ENCODE measurements at regions not wholly inside any gene's neighbourhood (a gene's known extent, or its start where the extent isn't known, plus 50 kb on each side); places are given as distances from the start of the nearest gene placed in this dataset.

GRCh38 chr1:208682664-208683013, 438.5 kb upstream of the PLXNA2 start:
- WGBS, 3 donors, result 10 to 37% (median 17%) methylated on average over 2 of the region's 2 CpGs
- H3K4me3 ChIP-seq, result no peak overlapping the region
- DNase-seq, result no peak
- H3K36me3 ChIP-seq, result no peaks in the 10 kb centered on the region
- H3K9me3 ChIP-seq, result no peaks in the 10 kb centered on the region
- TF ChIP-seq, protein P1, sequence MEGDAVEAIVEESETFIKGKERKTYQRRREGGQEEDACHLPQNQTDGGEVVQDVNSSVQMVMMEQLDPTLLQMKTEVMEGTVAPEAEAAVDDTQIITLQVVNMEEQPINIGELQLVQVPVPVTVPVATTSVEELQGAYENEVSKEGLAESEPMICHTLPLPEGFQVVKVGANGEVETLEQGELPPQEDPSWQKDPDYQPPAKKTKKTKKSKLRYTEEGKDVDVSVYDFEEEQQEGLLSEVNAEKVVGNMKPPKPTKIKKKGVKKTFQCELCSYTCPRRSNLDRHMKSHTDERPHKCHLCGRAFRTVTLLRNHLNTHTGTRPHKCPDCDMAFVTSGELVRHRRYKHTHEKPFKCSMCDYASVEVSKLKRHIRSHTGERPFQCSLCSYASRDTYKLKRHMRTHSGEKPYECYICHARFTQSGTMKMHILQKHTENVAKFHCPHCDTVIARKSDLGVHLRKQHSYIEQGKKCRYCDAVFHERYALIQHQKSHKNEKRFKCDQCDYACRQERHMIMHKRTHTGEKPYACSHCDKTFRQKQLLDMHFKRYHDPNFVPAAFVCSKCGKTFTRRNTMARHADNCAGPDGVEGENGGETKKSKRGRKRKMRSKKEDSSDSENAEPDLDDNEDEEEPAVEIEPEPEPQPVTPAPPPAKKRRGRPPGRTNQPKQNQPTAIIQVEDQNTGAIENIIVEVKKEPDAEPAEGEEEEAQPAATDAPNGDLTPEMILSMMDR (IDR thresholded peaks at IDR 0.05), result no peak
- TF ChIP-seq POLR2A (IDR thresholded peaks at IDR 0.05), result no peak
- no peak for TF ChIP-seq EP300 (IDR thresholded peaks at IDR 0.05)
- H3K27me3 ChIP-seq, result no peaks in the 10 kb centered on the region
- H3K4me1 ChIP-seq (ENCODE audit: insufficient read depth), result no peaks in the 10 kb centered on the region
- H3K27ac ChIP-seq, result no peak overlapping the region
- intact Hi-C loops (cut with DNase I), result no loop called here

- Histone ChIP-seq H3K4me1 (ENCODE audit: insufficient read depth) (no peaks in the 10 kb centered on the region), H3K4me3 (no peak overlapping the region), H3K27me3 (no peaks in the 10 kb centered on the region), H3K36me3 (no peaks in the 10 kb centered on the region), H3K27ac (no peak overlapping the region), H3K9me3 (no peaks in the 10 kb centered on the region)
- TF ChIP-seq, protein P1 (IDR thresholded peaks at IDR 0.05), result no peak
- TF ChIP-seq EP300 (IDR thresholded peaks at IDR 0.05) (no peak), POLR2A (IDR thresholded peaks at IDR 0.05) (no peak)
- intact Hi-C loops (cut with DNase I), result no loop called here
- no peak for DNase-seq
These were observed 439.0 kb upstream of the PLXNA2 start for GRCh38 chr1:208683141-208683540.

GRCh38 chr1:208684192-208684591, 440.0 kb upstream of the PLXNA2 start:
- Histone ChIP-seq H3K9me3 (no peaks in the 10 kb centered on the region), H3K27ac (no peak overlapping the region), H3K4me3 (no peak overlapping the region), H3K4me1 (ENCODE audit: insufficient read depth) (no peaks in the 10 kb centered on the region), H3K27me3 (no peaks in the 10 kb centered on the region), H3K36me3 (no peaks in the 10 kb centered on the region)
- intact Hi-C loops (cut with DNase I), result no loop called here
- DNase-seq, result no peak
- TF ChIP-seq EP300 (IDR thresholded peaks at IDR 0.05) (no peak), POLR2A (IDR thresholded peaks at IDR 0.05) (no peak)
- TF ChIP-seq, protein P1 (IDR thresholded peaks at IDR 0.05), result no peak
- WGBS, 3 donors, result 94 to 99% (median 96%) methylated on average over 2 of the region's 2 CpGs

GRCh38 chr1:208686592-208686991, 442.4 kb upstream of the PLXNA2 start:
- no peaks in the 10 kb centered on the region for H3K27me3 ChIP-seq
- H3K27ac ChIP-seq, result no peak overlapping the region
- no peaks in the 10 kb centered on the region for H3K9me3 ChIP-seq
- H3K4me3 ChIP-seq, result no peak overlapping the region
- 84 to 90% (median 85%) methylated on average over 2 of the region's 2 CpGs for WGBS, 3 donors
- intact Hi-C loops (cut with DNase I), result no loop called here
- DNase-seq, result no peak
- H3K4me1 ChIP-seq (ENCODE audit: insufficient read depth), result no peaks in the 10 kb centered on the region
- TF ChIP-seq, protein P1 (IDR thresholded peaks at IDR 0.05), result no peak
- TF ChIP-seq POLR2A (IDR thresholded peaks at IDR 0.05) (no peak), EP300 (IDR thresholded peaks at IDR 0.05) (no peak)
- no peaks in the 10 kb centered on the region for H3K36me3 ChIP-seq
